HG03571 (cell line): ENCODE measurements at regions not wholly inside any gene's neighbourhood (a gene's known extent, or its start where the extent isn't known, plus 50 kb on each side); places are given as distances from the start of the nearest gene placed in this dataset.

Experiments
- ATAC-seq: cut with Tn5 transposase; IDR thresholded peaks from one replicate; pipeline ENCODE4 v1.9.1; 2021; ENCODE audit not compliant: unreplicated experiment

- ATAC-seq = no peak
These were observed 237.2 kb upstream of the ZNF32 start for GRCh38 chr10:43885842-43886241.

- no peak for ATAC-seq
These were observed 236.6 kb upstream of the ZNF32 start for GRCh38 chr10:43885252-43885651.

- ATAC-seq = no peak
These were observed 235.9 kb upstream of the ZNF32 start for GRCh38 chr10:43884501-43885105.

GRCh38 chr10:43882711-43883110 lies 234.0 kb upstream of the ZNF32 start:
- ATAC-seq = no peak

- ATAC-seq = no peak
These were observed 233.0 kb upstream of the ZNF32 start for GRCh38 chr10:43881657-43882056.

GRCh38 chr10:43880160-43880559 lies 231.5 kb upstream of the ZNF32 start:
- ATAC-seq = no peak

- no peak for ATAC-seq
These were observed 231.1 kb upstream of the ZNF32 start for GRCh38 chr10:43879742-43880141.

- no peak for ATAC-seq
These were observed 230.5 kb upstream of the ZNF32 start for GRCh38 chr10:43879162-43879561.

GRCh38 chr10:43878386-43878785 lies 229.7 kb upstream of the ZNF32 start:
- no peak for ATAC-seq

GRCh38 chr10:43876976-43877375 lies 228.3 kb upstream of the ZNF32 start:
- no peak for ATAC-seq

- ATAC-seq = no peak
These were observed 226.3 kb upstream of the ZNF32 start for GRCh38 chr10:43874984-43875383.

GRCh38 chr10:43873717-43874116 lies 225.0 kb upstream of the ZNF32 start:
- no peak for ATAC-seq

GRCh38 chr10:43872644-43873043 lies 224.0 kb upstream of the ZNF32 start:
- ATAC-seq = no peak

GRCh38 chr10:43871545-43871944 lies 222.9 kb upstream of the ZNF32 start:
- no peak for ATAC-seq

GRCh38 chr10:43870968-43871439 lies 222.3 kb upstream of the ZNF32 start:
- ATAC-seq = no peak

GRCh38 chr10:43869669-43870322 lies 221.1 kb upstream of the ZNF32 start:
- no peak for ATAC-seq

GRCh38 chr10:43868952-43869351 lies 220.3 kb upstream of the ZNF32 start:
- ATAC-seq = no peak

- no peak for ATAC-seq
These were observed 219.2 kb upstream of the ZNF32 start for GRCh38 chr10:43867667-43868565.

GRCh38 chr10:43867113-43867512 lies 218.4 kb upstream of the ZNF32 start:
- no peak for ATAC-seq

- no peak for ATAC-seq
These were observed 218.0 kb upstream of the ZNF32 start for GRCh38 chr10:43866712-43867111.

- ATAC-seq = no peak
These were observed 216.8 kb upstream of the ZNF32 start for GRCh38 chr10:43865265-43866135.
